K562 (cell line): ENCODE measurements at regions not wholly inside any gene's neighbourhood (a gene's known extent, or its start where the extent isn't known, plus 50 kb on each side); places are given as distances from the start of the nearest gene placed in this dataset.
"Not testable (repeated sequence)": the region's sequence is repeated elsewhere in the genome, so short reads cannot be mapped to it uniquely, and the experiment has no call there.

Experiments
- CAMTA2 ChIP-seq: fragments of 250-450 bp; sonication (Bioruptor Pico); conservative IDR thresholded peaks from 2 replicates; pipeline ENCODE4 v1.5.1; 2022
- CHD2 ChIP-seq: IDR thresholded peaks from 2 replicates; pipeline ENCODE4 v1.6.1; 2011; ENCODE audit warnings: low read depth, low read length
- CTCF ChIP-seq, 3 experiments: IDR thresholded peaks in 2 of 3; conservative IDR thresholded peaks in 1 of 3; 2 replicates each; pipeline ENCODE4 v1.5.1; 2011 to 2012; ENCODE audit warnings: low read length in 3 of 3, mild to moderate bottlenecking in 3 of 3, control low read depth in 2 of 3, improper control_type of control experiment in 1 of 3, inconsistent platforms in 1 of 3, low read depth in 1 of 3, mixed read lengths in 1 of 3, moderate library complexity in 1 of 3; ENCODE audit not compliant: insufficient read depth in 2 of 3
- EZH2 ChIP-seq: IDR thresholded peaks from 2 replicates; pipeline ENCODE4 v1.6.1; 2012; ENCODE audit warnings: low read depth, mild to moderate bottlenecking, inconsistent platforms, low read length, borderline replicate concordance
- JUND ChIP-seq, 2 experiments: IDR thresholded peaks; 2 replicates in 1 of 2; 3 replicates in 1 of 2; pipeline ENCODE4 v1.6.1; 2011; ENCODE audit warnings: borderline replicate concordance in 2 of 2, low read depth in 2 of 2, low read length in 2 of 2, improper control_type of control experiment in 1 of 2, missing biosample characterization in 1 of 2, missing genetic modification characterization in 1 of 2, missing genetic modification reagents in 1 of 2
- KDM1A ChIP-seq, 2 experiments: fragments of 450-650 bp; IDR thresholded peaks; 2 replicates each; pipeline ENCODE4 v1.6.1; 2016; ENCODE audit warnings: mild to moderate bottlenecking in 2 of 2
- KDM2B ChIP-seq: fragments of 250-450 bp; sonication (Bioruptor Pico); IDR thresholded peaks from 2 replicates; pipeline ENCODE4 v1.8.0; 2021; ENCODE audit warnings: mild to moderate bottlenecking, moderate library complexity
- SNIP1 ChIP-seq: fragments of 450-650 bp; IDR thresholded peaks from 2 replicates; pipeline ENCODE4 v1.7.1; 2017; ENCODE audit warnings: low read depth, mild to moderate bottlenecking
- ZC3H11A ChIP-seq: IDR thresholded peaks from 2 replicates; pipeline ENCODE4 v1.6.1; 2012; ENCODE audit warnings: low read depth, low read length, improper control_type of control experiment
- ZNF121 ChIP-seq: sonication (generic); formaldehyde crosslinking; conservative IDR thresholded peaks from 2 replicates; pipeline ENCODE4 v1.8.0; 2022; ENCODE audit warnings: missing genetic modification reagents
- ZNF232 ChIP-seq: sonication (generic); formaldehyde crosslinking; IDR thresholded peaks from 2 replicates; pipeline ENCODE4 v1.8.0; 2022; ENCODE audit warnings: mild to moderate bottlenecking, missing genetic modification reagents
- ZNF408 ChIP-seq: fragments of 250-450 bp; sonication (Bioruptor Pico); IDR thresholded peaks from 2 replicates; pipeline ENCODE4 v1.4.0; 2020; ENCODE audit warnings: low read depth, mild to moderate bottlenecking, moderate library complexity
- TF ChIP-seq, protein P1 (sequence below): sonication (generic); formaldehyde crosslinking; IDR thresholded peaks from 2 replicates; pipeline ENCODE4 v1.8.1; 2023; ENCODE audit warnings: mild to moderate bottlenecking, missing genetic modification reagents
- TF ChIP-seq, protein P2 (sequence below): sonication (generic); formaldehyde crosslinking; IDR thresholded peaks from 2 replicates; pipeline ENCODE4 v1.9.0; 2022; ENCODE audit warnings: mild to moderate bottlenecking, missing genetic modification reagents

DNA sequence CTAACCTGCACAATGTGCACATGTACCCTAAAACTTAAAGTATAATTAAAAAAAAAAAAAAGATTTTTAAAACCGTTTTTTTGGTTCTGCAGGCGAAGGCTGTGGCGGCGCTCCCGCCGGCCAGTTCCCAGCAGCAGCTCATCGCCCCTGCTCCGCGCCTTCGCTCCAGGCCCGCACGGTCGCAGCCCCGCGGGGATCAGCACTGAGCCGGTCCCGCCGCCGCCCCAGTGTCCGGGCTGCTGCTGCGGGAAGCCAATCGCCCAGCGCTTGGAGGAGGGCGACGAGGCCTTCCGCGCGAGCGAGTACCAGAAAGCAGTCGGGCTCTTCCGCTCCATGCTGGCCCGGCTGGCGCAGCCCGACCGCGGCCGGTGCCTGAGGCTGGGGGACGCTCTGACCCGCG lies 572.8 kb downstream of the TUBA3C start:
- not testable (repeated sequence) for TF ChIP-seq JUND (IDR thresholded peaks at IDR 0.05; ENCODE audit: borderline replicate concordance, low read depth, low read length); JUND (tag; IDR thresholded peaks at IDR 0.05; ENCODE audit: borderline replicate concordance, low read depth, low read length); EZH2; ZNF121 (CRISPR knock-in tag); KDM2B (CRISPR knock-in tag); CTCF (IDR thresholded peaks at IDR 0.05 in 2 of 3, conservative IDR thresholded peaks at IDR 0.05 in 1 of 3; ENCODE audit: insufficient read depth in 2 of 3, low read depth in 1 of 3, low read length in 3 of 3); SNIP1; ZNF232 (CRISPR knock-in tag); CAMTA2 (CRISPR knock-in tag); ZC3H11A; KDM1A (IDR thresholded peaks at IDR 0.05); CHD2; ZNF408 (CRISPR knock-in tag)
- TF ChIP-seq, protein P1, sequence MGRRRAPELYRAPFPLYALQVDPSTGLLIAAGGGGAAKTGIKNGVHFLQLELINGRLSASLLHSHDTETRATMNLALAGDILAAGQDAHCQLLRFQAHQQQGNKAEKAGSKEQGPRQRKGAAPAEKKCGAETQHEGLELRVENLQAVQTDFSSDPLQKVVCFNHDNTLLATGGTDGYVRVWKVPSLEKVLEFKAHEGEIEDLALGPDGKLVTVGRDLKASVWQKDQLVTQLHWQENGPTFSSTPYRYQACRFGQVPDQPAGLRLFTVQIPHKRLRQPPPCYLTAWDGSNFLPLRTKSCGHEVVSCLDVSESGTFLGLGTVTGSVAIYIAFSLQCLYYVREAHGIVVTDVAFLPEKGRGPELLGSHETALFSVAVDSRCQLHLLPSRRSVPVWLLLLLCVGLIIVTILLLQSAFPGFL (CRISPR knock-in tag): not testable (repeated sequence)
- TF ChIP-seq, protein P2, sequence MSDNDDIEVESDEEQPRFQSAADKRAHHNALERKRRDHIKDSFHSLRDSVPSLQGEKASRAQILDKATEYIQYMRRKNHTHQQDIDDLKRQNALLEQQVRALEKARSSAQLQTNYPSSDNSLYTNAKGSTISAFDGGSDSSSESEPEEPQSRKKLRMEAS (CRISPR knock-in tag): not testable (repeated sequence)
